DOHH2 (cell line): ENCODE measurements at regions not wholly inside any gene's neighbourhood (a gene's known extent, or its start where the extent isn't known, plus 50 kb on each side); places are given as distances from the start of the nearest gene placed in this dataset.

Experiments
- H3F3A ChIP-seq: fragments of 200-600 bp; sonication (generic), shearing (Covaris generic); 2 replicates; pipeline ENCODE4 v1.6.0; 2016; ENCODE audit warnings: antibody characterized with exemption, mild to moderate bottlenecking; ENCODE audit not compliant: control insufficient read depth, insufficient read depth
- H3K27ac ChIP-seq: fragments of 200-600 bp; sonication (generic); 2 replicates; pipeline ENCODE4 v1.5.1; 2014; ENCODE audit warnings: low read depth, mild to moderate bottlenecking, low read length, moderate library complexity
- H3K27me3 ChIP-seq: fragments of 200-600 bp; sonication (generic); 2 replicates; pipeline ENCODE4 v1.6.1; 2014; ENCODE audit warnings: mild to moderate bottlenecking, low read length, mixed read lengths; ENCODE audit not compliant: control insufficient read depth
- H3K36me3 ChIP-seq: fragments of 200-600 bp; sonication (generic); 2 replicates; pipeline ENCODE4 v1.6.1; 2014; ENCODE audit warnings: mild to moderate bottlenecking, low read length, moderate library complexity, mixed read lengths; ENCODE audit not compliant: control insufficient read depth
- H3K4me1 ChIP-seq: fragments of 200-600 bp; sonication (generic); 2 replicates; pipeline ENCODE4 v1.6.1; 2014; ENCODE audit warnings: mild to moderate bottlenecking, low read length, mixed read lengths; ENCODE audit not compliant: control insufficient read depth
- H3K4me2 ChIP-seq: fragments of 200-600 bp; sonication (generic); 2 replicates; pipeline ENCODE4 v1.6.0; 2014; ENCODE audit warnings: mild to moderate bottlenecking, low read length, moderate library complexity
- H3K4me3 ChIP-seq: fragments of 200-600 bp; sonication (generic); 2 replicates; pipeline ENCODE4 v1.5.1; 2014; ENCODE audit warnings: mild to moderate bottlenecking, low read length, mixed read lengths
- H3K79me2 ChIP-seq: fragments of 200-600 bp; sonication (generic); 2 replicates; pipeline ENCODE4 v1.6.1; 2014; ENCODE audit warnings: mild to moderate bottlenecking, low read length, mixed read lengths; ENCODE audit not compliant: control insufficient read depth
- H3K9me2 ChIP-seq: fragments of 200-600 bp; sonication (generic); replicated peaks from 2 replicates; pipeline ENCODE4 v1.6.1; 2014; ENCODE audit warnings: mild to moderate bottlenecking, low read length, mixed read lengths; ENCODE audit not compliant: control insufficient read depth
- H3K9me3 ChIP-seq: fragments of 200-600 bp; sonication (generic); 2 replicates; pipeline ENCODE4 v1.6.1; 2014; ENCODE audit warnings: antibody characterized with exemption, low read length, mixed read lengths; ENCODE audit not compliant: control insufficient read depth, insufficient read depth
- H4K20me1 ChIP-seq: fragments of 200-600 bp; sonication (generic); 2 replicates; pipeline ENCODE4 v1.6.0; 2014; ENCODE audit warnings: low read depth, mild to moderate bottlenecking, antibody characterized with exemption, low read length, moderate library complexity; ENCODE audit not compliant: control insufficient read depth, insufficient read depth
- EZH2phosphoT487 ChIP-seq: fragments of 200-600 bp; sonication (generic); IDR thresholded peaks from 2 replicates; pipeline ENCODE4 v1.6.1; 2017; ENCODE audit warnings: borderline replicate concordance, mild to moderate bottlenecking, antibody characterized with exemption, low read length, moderate library complexity, mixed read lengths
- TF ChIP-seq, protein P1 (sequence below): fragments of 200-600 bp; sonication (generic); IDR thresholded peaks from one replicate; pipeline ENCODE4 v1.5.1; 2014; ENCODE audit warnings: antibody characterized with exemption, mild to moderate bottlenecking, low read depth, low read length; ENCODE audit not compliant: poor library complexity, severe bottlenecking

DNA sequence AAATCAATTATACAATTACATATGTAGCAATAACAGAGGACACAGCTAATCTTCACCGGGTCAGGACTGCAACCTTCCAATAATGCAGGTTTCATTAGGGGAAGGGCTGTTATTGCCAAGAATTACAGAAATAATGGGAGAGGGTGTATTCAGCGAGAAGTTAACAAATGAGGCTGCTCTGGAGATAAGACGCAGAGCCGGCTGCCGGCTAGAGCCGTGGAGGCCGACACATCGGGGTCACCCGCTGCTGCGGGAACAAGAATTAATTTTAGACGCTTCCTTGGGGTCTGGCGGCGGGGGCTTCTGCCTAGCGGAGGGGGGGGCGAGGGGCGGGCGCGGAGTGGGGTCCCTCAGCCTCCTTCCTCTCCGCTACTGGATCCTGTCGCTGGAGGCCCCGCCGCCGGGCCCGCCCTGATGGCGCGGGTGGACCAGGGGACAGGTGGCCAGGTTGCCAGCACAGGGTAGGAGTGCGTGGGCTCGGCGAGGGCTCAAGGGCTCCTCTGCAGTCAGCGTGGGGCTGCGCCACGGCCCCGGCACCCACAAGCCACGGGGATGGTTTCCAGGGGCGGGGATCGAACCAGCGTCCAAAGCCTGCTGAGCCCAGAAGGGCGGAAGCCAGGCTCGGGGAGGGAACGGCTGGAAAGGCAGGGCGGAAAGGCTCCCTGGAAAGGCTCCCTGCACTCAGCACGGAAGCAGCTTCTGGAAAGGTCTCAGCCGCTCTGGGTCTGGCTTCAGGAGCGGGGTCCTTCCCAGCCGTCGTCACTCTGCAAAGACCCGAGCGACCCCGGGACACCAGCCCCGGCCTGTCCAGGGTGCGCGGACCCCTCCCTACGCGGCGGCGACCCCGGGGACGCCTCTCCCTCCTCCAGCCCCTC, 113.8 kb upstream of the NKX1-1 start:
- H3K4me1 ChIP-seq, result no peaks in the 10 kb centered on the region
- H3K9me3 ChIP-seq, result peaks cover 2% of the 10 kb centered on the region; the same call in 1 of the 2 replicates
- no peaks in the 10 kb centered on the region for H3K27me3 ChIP-seq
- TF ChIP-seq EZH2phosphoT487, result no peak
- TF ChIP-seq, protein P1, sequence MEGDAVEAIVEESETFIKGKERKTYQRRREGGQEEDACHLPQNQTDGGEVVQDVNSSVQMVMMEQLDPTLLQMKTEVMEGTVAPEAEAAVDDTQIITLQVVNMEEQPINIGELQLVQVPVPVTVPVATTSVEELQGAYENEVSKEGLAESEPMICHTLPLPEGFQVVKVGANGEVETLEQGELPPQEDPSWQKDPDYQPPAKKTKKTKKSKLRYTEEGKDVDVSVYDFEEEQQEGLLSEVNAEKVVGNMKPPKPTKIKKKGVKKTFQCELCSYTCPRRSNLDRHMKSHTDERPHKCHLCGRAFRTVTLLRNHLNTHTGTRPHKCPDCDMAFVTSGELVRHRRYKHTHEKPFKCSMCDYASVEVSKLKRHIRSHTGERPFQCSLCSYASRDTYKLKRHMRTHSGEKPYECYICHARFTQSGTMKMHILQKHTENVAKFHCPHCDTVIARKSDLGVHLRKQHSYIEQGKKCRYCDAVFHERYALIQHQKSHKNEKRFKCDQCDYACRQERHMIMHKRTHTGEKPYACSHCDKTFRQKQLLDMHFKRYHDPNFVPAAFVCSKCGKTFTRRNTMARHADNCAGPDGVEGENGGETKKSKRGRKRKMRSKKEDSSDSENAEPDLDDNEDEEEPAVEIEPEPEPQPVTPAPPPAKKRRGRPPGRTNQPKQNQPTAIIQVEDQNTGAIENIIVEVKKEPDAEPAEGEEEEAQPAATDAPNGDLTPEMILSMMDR, result no peak
- H3K36me3 ChIP-seq, result no peaks in the 10 kb centered on the region
- H3K79me2 ChIP-seq, result no peaks in the 10 kb centered on the region
- H3K4me2 ChIP-seq, result no peak overlapping the region
- H3K9me2 ChIP-seq, result no peaks in the 10 kb centered on the region
- H3K4me3 ChIP-seq, result no peak overlapping the region
- H4K20me1 ChIP-seq, result no peaks in the 10 kb centered on the region
- no peaks in the 10 kb centered on the region for H3F3A ChIP-seq
- no peak overlapping the region for H3K27ac ChIP-seq

DNA sequence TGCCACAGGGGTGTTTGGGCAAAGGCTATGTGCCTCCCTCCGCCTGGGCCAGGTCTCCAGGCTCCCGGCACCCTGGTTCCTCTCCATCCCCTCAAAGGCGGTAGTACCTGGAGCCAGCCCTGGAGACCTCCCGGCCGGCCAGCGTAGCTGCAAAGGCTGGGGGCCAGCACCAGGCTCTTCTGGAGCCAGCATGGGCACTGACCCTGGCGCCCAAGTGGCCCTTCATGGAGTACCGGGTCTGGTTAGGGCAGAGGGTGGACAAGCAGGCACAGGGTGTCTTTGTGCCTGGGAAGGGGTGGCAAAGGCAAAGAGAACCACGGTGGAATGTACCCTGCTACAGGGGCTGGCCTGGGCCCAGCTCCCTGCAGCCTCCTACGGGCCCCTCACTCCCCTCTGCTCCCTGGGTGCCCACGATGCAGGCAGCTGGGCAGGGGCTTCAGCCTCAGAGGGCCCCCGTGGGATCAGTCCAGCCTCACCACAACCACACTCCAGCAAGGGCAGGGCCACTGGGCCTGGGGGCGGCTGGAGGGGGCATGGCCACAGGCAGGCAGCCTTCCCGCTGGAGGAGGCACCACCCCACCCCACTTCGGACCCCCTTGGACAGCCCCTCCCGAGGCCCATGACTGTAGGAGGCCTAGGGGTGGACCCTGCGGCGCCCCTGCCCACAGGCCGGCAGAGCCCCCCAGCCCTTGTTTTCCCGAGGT, 112.9 kb upstream of the NKX1-1 start:
- no peak overlapping the region for H3K4me2 ChIP-seq
- H3K79me2 ChIP-seq, result no peaks in the 10 kb centered on the region
- H3K4me1 ChIP-seq, result no peaks in the 10 kb centered on the region
- no peaks in the 10 kb centered on the region for H4K20me1 ChIP-seq
- H3K27me3 ChIP-seq, result no peaks in the 10 kb centered on the region
- no peak overlapping the region for H3K4me3 ChIP-seq
- TF ChIP-seq EZH2phosphoT487, result no peak
- TF ChIP-seq, protein P1, result no peak
- H3F3A ChIP-seq, result no peaks in the 10 kb centered on the region
- no peaks in the 10 kb centered on the region for H3K36me3 ChIP-seq
- peaks cover 10% of the 10 kb centered on the region; the same call in 1 of the 2 replicates for H3K9me3 ChIP-seq
- H3K9me2 ChIP-seq, result no peaks in the 10 kb centered on the region
- no peak overlapping the region for H3K27ac ChIP-seq

DNA sequence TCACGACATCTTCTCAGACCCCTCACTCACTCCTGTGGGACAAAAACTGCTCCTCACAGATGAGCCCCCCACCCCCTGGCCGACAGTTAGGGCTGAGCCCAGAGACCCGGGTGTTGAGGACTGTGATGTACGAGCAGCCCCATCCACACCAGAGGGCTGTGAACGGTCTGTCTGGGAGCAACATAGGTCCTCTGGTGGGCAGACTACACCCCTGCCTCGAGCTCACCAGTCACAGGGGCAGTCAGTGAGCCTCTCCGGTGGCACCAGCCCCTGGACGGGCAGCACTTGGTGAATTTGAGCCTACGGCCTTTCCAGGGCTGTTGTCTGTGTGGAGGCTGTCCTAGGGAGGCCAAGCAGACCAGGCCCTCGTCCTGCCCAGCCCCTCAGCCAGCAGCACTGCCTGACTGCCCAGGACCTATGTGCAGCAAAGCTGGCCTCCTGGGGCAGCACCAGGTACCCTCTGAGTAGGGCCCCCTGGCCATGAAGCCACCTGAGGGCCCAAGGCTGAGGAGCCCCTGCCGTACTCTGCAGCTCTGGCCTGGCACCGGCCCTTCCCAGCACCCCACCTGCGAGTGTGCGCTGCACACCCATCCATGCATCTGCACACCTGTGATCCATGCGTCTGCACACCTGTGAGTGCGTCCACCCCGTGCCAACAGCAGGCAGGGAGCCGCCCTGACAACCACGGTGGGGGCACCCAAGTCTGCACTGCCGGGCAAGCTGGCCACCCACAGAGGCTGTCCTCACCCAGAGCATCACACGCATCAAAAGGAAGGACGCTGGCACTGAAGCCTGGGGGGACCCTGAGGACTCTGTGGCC, 111.6 kb upstream of the NKX1-1 start:
- no peak overlapping the region for H3K4me3 ChIP-seq
- no peak overlapping the region for H3K4me2 ChIP-seq
- H3K9me3 ChIP-seq, result peaks cover 18% of the 10 kb centered on the region; the same call in 1 of the 2 replicates
- no peaks in the 10 kb centered on the region for H3K9me2 ChIP-seq
- TF ChIP-seq, protein P1, result no peak
- TF ChIP-seq EZH2phosphoT487, result no peak
- no peak overlapping the region for H3K27ac ChIP-seq
- no peaks in the 10 kb centered on the region for H3K4me1 ChIP-seq
- no peaks in the 10 kb centered on the region for H4K20me1 ChIP-seq
- no peaks in the 10 kb centered on the region for H3F3A ChIP-seq
- H3K36me3 ChIP-seq, result no peaks in the 10 kb centered on the region
- H3K79me2 ChIP-seq, result no peaks in the 10 kb centered on the region
- no peaks in the 10 kb centered on the region for H3K27me3 ChIP-seq
